Erythroblast (primary cell): ENCODE measurements at regions not wholly inside any gene's neighbourhood (a gene's known extent, or its start where the extent isn't known, plus 50 kb on each side); places are given as distances from the start of the nearest gene placed in this dataset.

Experiments used
- DNase-seq, 2 experiments: peaks; one replicate each; lab custom pipeline; 2025; lab: John Stamatoyannopoulos, UW
- GATA1 ChIP-seq: IDR thresholded peaks from 2 replicates; pipeline ENCODE4 v1.6.1; 2011; ENCODE audit warnings: low read depth, mild to moderate bottlenecking, control low read depth, low read length, moderate library complexity
- POLR2A ChIP-seq: IDR thresholded peaks from 2 replicates; pipeline ENCODE4 v1.6.1; 2011; ENCODE audit warnings: mild to moderate bottlenecking, low read length

DNA sequence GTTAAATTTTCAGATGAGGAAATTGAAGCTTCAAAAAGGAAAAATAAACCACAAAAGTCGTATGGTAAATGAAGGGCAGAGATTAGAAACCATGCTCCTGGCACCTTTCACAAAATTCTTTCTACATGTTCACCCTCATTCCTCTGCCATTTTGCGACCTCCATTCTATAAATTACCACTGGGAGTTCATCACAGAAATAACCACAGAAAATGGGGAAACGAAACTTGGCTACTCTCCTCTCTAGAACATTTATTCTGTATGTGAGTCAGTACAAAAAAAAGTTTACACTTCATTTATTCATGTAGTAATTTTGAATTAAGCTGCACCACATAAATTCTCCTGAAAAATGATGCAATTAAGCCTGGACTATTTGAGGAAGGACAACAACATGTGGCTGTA lies 320.9 kb upstream of the C1orf87 start:
- TF ChIP-seq POLR2A (no peak), GATA1 (no peak)

DNA sequence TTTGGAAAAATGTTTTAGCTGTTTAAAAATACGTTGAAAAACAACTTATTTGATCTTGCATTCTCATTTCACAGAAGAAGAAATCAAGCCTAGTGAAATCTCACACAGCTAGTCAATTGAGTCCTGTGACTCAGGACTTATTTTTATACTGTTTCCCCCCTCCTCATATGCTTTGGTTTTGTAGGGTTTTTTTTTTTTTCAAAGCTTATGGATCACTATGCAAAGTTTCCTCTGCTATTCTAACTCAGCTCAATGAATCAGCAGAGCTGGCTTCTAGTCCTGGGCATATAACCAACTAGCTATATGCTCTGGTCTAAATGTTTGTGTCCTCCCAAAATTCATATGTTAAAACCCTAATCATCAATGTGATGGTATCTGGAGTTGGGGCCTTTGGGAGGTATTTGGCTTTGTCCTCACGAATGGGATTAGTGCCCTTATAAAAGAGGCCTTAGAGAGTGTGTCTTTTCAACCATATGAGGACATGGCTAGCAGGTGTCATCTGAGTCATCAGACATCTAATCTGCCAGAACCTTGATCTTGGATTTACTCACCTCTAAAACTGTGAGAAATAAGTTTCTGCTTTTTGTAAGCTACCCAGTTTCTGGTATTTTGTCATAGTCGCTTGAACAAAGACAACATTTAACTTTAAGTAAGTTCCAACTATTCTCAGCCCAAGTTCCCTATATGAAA lies 317.2 kb upstream of the C1orf87 start:
- TF ChIP-seq POLR2A, result no peak
- TF ChIP-seq GATA1, result no peak
- DNase-seq, result no peak

More for the DNA sequence above, 320.9 kb upstream of the C1orf87 start:
- no peak for DNase-seq

GRCh38 chr1:60388092-60388987 lies 314.8 kb upstream of the C1orf87 start:
- no peak for TF ChIP-seq POLR2A
- TF ChIP-seq GATA1, result no peak
- DNase-seq, result no peak

GRCh38 chr1:60387175-60387574 lies 313.6 kb upstream of the C1orf87 start:
- DNase-seq, result no peak
- no peak for TF ChIP-seq GATA1
- no peak for TF ChIP-seq POLR2A

DNA sequence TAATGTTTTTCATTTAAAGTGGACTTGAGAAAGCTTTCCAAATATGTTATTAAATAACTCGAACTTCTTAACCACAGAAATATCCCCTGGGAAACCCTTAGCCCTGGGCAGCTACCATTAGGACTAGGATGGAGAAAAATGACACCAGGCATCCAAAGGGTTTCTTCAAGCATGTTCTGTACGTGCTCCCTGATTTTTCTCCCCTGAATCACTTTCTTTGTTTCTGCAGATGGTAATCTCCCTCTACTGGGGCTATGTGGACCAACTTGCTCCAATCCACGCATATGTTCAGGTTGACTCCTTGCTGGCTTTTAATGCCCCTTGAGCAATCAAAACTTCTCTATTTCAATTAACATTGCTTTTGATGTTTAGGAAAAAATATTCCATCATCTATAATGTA lies 312.7 kb upstream of the C1orf87 start:
- no peak for DNase-seq
- TF ChIP-seq POLR2A (no peak), GATA1 (no peak)

- no peak for TF ChIP-seq POLR2A
- TF ChIP-seq GATA1, result no peak
- no peak for DNase-seq
Measured at GRCh38 chr1:60376196-60376595, 302.6 kb upstream of the C1orf87 start.

- TF ChIP-seq POLR2A (no peak), GATA1 (no peak)
- no peak for DNase-seq
Measured at GRCh38 chr1:60374537-60374936, 301.0 kb upstream of the C1orf87 start.

GRCh38 chr1:60367532-60367931 lies 294.0 kb upstream of the C1orf87 start:
- DNase-seq, result no peak
- TF ChIP-seq GATA1 (no peak), POLR2A (no peak)

DNA sequence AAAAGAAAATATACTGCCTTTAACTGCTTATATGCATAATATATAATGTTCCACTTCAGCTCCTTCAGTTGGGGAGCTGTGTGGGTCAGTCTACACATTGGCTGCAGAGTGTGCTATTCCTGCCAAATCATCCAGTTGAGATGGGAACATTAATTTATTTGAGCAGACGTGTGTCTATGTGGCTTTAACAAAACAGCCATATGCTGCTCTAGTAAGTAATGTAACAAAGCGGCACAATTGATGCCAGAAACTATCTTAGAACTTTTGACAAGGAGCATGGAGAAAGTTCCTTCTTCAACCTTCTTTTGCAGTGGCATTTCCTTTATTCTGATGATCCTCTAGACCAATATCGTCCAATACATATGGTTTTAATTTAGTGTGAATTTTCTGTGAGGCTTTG lies 285.9 kb upstream of the C1orf87 start:
- no peak for DNase-seq
- TF ChIP-seq POLR2A (no peak), GATA1 (no peak)

- no peak for TF ChIP-seq POLR2A
- no peak for TF ChIP-seq GATA1
- DNase-seq, result no peak
Measured at GRCh38 chr1:60350531-60350930, 277.0 kb upstream of the C1orf87 start.

DNA sequence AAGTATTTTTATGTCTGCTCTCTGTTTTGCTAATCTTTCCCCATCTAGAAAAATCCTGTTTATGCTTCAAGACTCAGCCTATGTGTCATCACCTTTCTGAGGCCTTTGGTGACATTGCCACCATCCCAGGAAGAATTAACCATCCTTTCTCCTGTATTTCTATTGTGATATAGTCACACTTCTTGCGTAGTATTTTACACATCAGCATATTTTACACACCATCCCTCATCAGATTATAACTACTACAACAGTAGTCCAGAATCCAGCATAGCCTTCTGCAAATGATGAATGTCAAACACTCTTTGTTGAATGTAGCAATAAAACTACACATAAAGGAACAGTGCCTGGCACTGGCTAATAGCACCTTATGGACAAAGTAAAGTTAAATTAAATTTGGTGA lies 275.3 kb upstream of the C1orf87 start:
- no peak for DNase-seq
- TF ChIP-seq POLR2A (no peak), GATA1 (no peak)

- TF ChIP-seq POLR2A, result no peak
- no peak for TF ChIP-seq GATA1
- no peak for DNase-seq
Measured at GRCh38 chr1:60345621-60346020, 272.1 kb upstream of the C1orf87 start.

DNA sequence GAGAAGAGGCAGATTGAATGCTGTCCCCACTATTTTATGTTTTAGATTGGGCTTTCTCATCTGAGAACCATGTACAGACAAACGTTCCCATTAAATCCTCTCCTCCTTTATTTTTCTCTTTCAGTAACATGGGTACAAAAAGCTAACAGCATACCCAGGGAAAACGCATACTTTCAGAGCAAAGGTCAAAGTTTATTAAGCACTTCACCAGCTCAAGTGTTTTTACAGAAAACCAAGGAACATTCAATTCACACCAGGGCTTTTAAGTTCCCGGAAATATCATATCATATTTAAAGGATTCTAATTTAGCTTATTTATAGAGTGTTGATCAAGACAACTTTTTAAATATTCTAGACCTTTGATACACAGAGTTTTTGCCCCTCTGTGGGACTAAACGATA lies 271.5 kb upstream of the C1orf87 start:
- TF ChIP-seq POLR2A (no peak), GATA1 (no peak)
- no peak for DNase-seq

- no peak for DNase-seq
- TF ChIP-seq GATA1, result no peak
- no peak for TF ChIP-seq POLR2A
Measured at GRCh38 chr1:60343736-60344135, 270.2 kb upstream of the C1orf87 start.
